Anterior cingulate cortex (tissue), 58 donors: ENCODE measurements at regions not wholly inside any gene's neighbourhood (a gene's known extent, or its start where the extent isn't known, plus 50 kb on each side); places are given as distances from the start of the nearest gene placed in this dataset.
"Not testable (repeated sequence)": the region's sequence is repeated elsewhere in the genome, so short reads cannot be mapped to it uniquely, and the experiment has no call there.

Experiments
- DNase-seq, 58 donors: peaks; one replicate each; lab custom pipeline; 2025; lab: John Stamatoyannopoulos, UW

GRCh38 chr22:42183461-42184059 is 53.0 kb upstream of the CYP2D6 start:
- DNase-seq = not testable (repeated sequence)

DNA sequence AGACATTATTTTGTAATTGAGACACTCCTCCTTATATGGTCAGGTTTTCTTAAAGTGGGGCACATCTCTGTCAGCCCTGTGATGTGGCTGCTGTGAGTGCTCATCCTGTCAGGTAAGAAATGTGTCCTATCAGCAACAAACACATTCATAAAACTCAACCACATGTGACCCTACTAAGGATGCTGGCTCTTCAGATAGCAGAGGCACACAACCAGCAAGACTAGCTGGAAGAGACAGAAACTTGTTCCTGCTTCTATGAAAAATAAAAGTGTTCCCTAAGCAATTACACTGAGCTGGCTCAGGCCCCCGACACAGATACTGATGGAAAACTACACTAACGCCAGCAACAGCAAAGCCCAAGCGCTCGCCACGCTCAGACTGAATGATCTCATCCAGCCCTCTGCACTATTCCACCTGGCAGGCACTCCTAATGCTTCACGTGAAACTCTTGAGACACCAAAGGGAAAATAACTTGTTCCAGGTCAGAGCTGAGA is 49.8 kb upstream of the CYP2D6 start:
- peak in 14 of 58 donors; percentile 5 to 40 (median 14) for DNase-seq
